H1 (cell line): ENCODE measurements at regions not wholly inside any gene's neighbourhood (a gene's known extent, or its start where the extent isn't known, plus 50 kb on each side); places are given as distances from the start of the nearest gene placed in this dataset.

Source experiments
- CTCF ChIA-PET: fragments of 300-600 bp; sonication (Branson Sonifier 250); formaldehyde crosslinking; loops from one replicate; lab custom pipeline; 2021; ENCODE audit not compliant: partially characterized antibody; lab: Charles Lee
- POLR2A ChIA-PET: fragments of 300-600 bp; sonication (Branson Sonifier 250); formaldehyde crosslinking; loops from one replicate; lab custom pipeline; 2021; ENCODE audit warnings: inconsistent platforms; ENCODE audit not compliant: partially characterized antibody; lab: Charles Lee
- DNase-seq, 2 experiments: peaks; one replicate each; pipeline versions ENCODE4 v3.0.0 to v3.0.0-alpha.2; 2010 to 2022; ENCODE audit warnings: low spot score in 2 of 2, low read depth in 1 of 2, mixed read lengths in 1 of 2
- FAIRE-seq: peaks from 2 replicates; lab custom pipeline; 2011; peaks lifted over from hg19 to GRCh38; lab: Jason Lieb, UNC
- H2AFZ ChIP-seq: 2 replicates; pipeline ENCODE4 v1.8.1; 2012; ENCODE audit warnings: low read length, inconsistent platforms
- H2AK5ac ChIP-seq: 2 replicates; pipeline ENCODE4 v1.6.1; 2013; ENCODE audit warnings: low read depth, low read length
- H2BK120ac ChIP-seq: replicated peaks from 2 replicates; pipeline ENCODE3; 2013; ENCODE audit warnings: low read depth, low read length, inconsistent platforms
- H2BK12ac ChIP-seq: 2 replicates; pipeline ENCODE4 v1.6.1; 2013; ENCODE audit warnings: low read depth, low read length
- H2BK15ac ChIP-seq: 2 replicates; pipeline ENCODE4 v1.6.1; 2013; ENCODE audit warnings: low read length
- H2BK20ac ChIP-seq: 2 replicates; pipeline ENCODE4 v1.6.1; 2013; ENCODE audit warnings: low read length
- H2BK5ac ChIP-seq: 2 replicates; pipeline ENCODE4 v1.6.1; 2013; ENCODE audit warnings: low read depth, low read length
- H3K14ac ChIP-seq: 2 replicates; pipeline ENCODE4 v1.6.1; 2013; ENCODE audit warnings: inconsistent platforms; ENCODE audit not compliant: insufficient read length
- H3K18ac ChIP-seq: 2 replicates; pipeline ENCODE4 v1.6.1; 2013; ENCODE audit warnings: low read length; ENCODE audit errors: extremely low read depth
- H3K23ac ChIP-seq: 2 replicates; pipeline ENCODE4 v1.6.1; 2013; ENCODE audit warnings: inconsistent platforms; ENCODE audit not compliant: insufficient read length
- H3K23me2 ChIP-seq: 2 replicates; pipeline ENCODE4 v1.6.1; 2013; ENCODE audit warnings: low read depth, low read length
- H3K27ac ChIP-seq: 2 replicates; pipeline ENCODE4 v1.6.1; 2011; ENCODE audit warnings: low read depth, low read length, inconsistent platforms
- H3K27me3 ChIP-seq, 4 experiments: replicated peaks in 1 of 4; 1 replicate in 1 of 4; 2 replicates in 3 of 4; pipeline versions ENCODE4 v1.6.1 to v1.8.1; 2011 to 2013; ENCODE audit warnings: low read length in 3 of 4, mild to moderate bottlenecking in 3 of 4, inconsistent platforms in 2 of 4, mixed read lengths in 2 of 4, moderate library complexity in 1 of 4; ENCODE audit not compliant: control insufficient read depth in 3 of 4, insufficient read depth in 3 of 4; ENCODE audit errors: extremely low read depth in 1 of 4
- H3K36me3 ChIP-seq, 4 experiments: 2 replicates each; pipeline versions ENCODE4 v1.6.1 to v1.8.1; 2011 to 2013; ENCODE audit warnings: mild to moderate bottlenecking in 4 of 4, low read length in 3 of 4, moderate library complexity in 2 of 4, control low read depth in 1 of 4, inconsistent platforms in 1 of 4; ENCODE audit not compliant: insufficient read depth in 4 of 4, control insufficient read depth in 2 of 4
- H3K4ac ChIP-seq: replicated peaks from 2 replicates; pipeline ENCODE3; 2013; ENCODE audit warnings: low read length, low read depth, mixed read lengths, inconsistent platforms; ENCODE audit not compliant: insufficient read length
- H3K4me1 ChIP-seq, 4 experiments: replicated peaks in 1 of 4; 1 replicate in 1 of 4; 2 replicates in 3 of 4; pipeline versions ENCODE4 v1.6.1 to v1.8.1; 2011 to 2013; ENCODE audit warnings: low read length in 3 of 4, inconsistent platforms in 2 of 4, mixed read lengths in 1 of 4; ENCODE audit not compliant: insufficient read depth in 4 of 4, control insufficient read depth in 3 of 4
- H3K4me2 ChIP-seq, 2 experiments: 2 replicates each; pipeline versions ENCODE4 v1.6.1 to v1.8.1; 2011 to 2013; ENCODE audit warnings: low read depth in 2 of 2, low read length in 2 of 2, control low read depth in 1 of 2, inconsistent platforms in 1 of 2, mild to moderate bottlenecking in 1 of 2; ENCODE audit not compliant: insufficient read depth in 1 of 2
- H3K4me3 ChIP-seq, 4 experiments: fragments of 200-600, 300-600 bp in 1 of 4; sonication (generic), shearing (Covaris generic), sonication (Bioruptor Twin) in 1 of 4; 2 replicates each; pipeline versions ENCODE4 v1.5.1 to v1.8.1; 2011 to 2016; ENCODE audit warnings: low read length in 4 of 4, low read depth in 3 of 4, control low read depth in 2 of 4, inconsistent platforms in 2 of 4, mild to moderate bottlenecking in 2 of 4, mixed read lengths in 1 of 4, moderate library complexity in 1 of 4; ENCODE audit not compliant: insufficient read depth in 2 of 4; ENCODE audit errors: extremely low read depth in 1 of 4
- H3K56ac ChIP-seq: replicated peaks from 2 replicates; pipeline ENCODE3; 2013; ENCODE audit warnings: low read depth, mild to moderate bottlenecking, mixed read lengths, low read length, inconsistent platforms; ENCODE audit not compliant: insufficient read length
- H3K79me1 ChIP-seq: 2 replicates; pipeline ENCODE4 v1.6.1; 2013; ENCODE audit warnings: low read depth, low read length, control low read depth
- H3K79me2 ChIP-seq, 2 experiments: 2 replicates each; pipeline versions ENCODE4 v1.6.1 to v1.8.1; 2012 to 2013; ENCODE audit warnings: low read length in 2 of 2, mild to moderate bottlenecking in 2 of 2, inconsistent platforms in 1 of 2; ENCODE audit not compliant: insufficient read depth in 2 of 2, control insufficient read depth in 1 of 2
- H3K9ac ChIP-seq, 4 experiments: replicated peaks in 1 of 4; 1 replicate in 1 of 4; 2 replicates in 3 of 4; pipeline versions ENCODE4 v1.6.1 to v1.8.1; 2011 to 2013; ENCODE audit warnings: low read depth in 3 of 4, low read length in 3 of 4, control low read depth in 2 of 4, mild to moderate bottlenecking in 2 of 4, moderate library complexity in 2 of 4, inconsistent platforms in 1 of 4; ENCODE audit errors: extremely low read depth in 1 of 4
- H3K9me3 ChIP-seq, 2 experiments: 2 replicates each; pipeline versions ENCODE4 v1.6.1 to v1.8.1; 2012 to 2013; ENCODE audit warnings: mild to moderate bottlenecking in 2 of 2, moderate library complexity in 2 of 2, control low read depth in 1 of 2, inconsistent platforms in 1 of 2, low read depth in 1 of 2, low read length in 1 of 2, mixed read lengths in 1 of 2; ENCODE audit not compliant: insufficient read depth in 2 of 2
- H4K20me1 ChIP-seq, 2 experiments: replicated peaks in 1 of 2; 2 replicates each; pipeline versions ENCODE3 to v1.8.1; 2011 to 2013; ENCODE audit warnings: inconsistent platforms in 2 of 2, low read length in 2 of 2, mild to moderate bottlenecking in 1 of 2; ENCODE audit not compliant: insufficient read depth in 2 of 2, control insufficient read depth in 1 of 2
- H4K5ac ChIP-seq: 2 replicates; pipeline ENCODE4 v1.6.1; 2013; ENCODE audit warnings: low read length, low read depth, mixed read lengths, inconsistent platforms; ENCODE audit not compliant: insufficient read length
- H4K8ac ChIP-seq: 2 replicates; pipeline ENCODE4 v1.8.0; 2013; ENCODE audit warnings: mild to moderate bottlenecking, moderate library complexity, low read length, inconsistent platforms; ENCODE audit not compliant: insufficient read depth; ENCODE audit errors: extremely low read depth
- H4K91ac ChIP-seq: replicated peaks from 2 replicates; pipeline ENCODE3; 2013; ENCODE audit warnings: low read length, mixed read lengths, inconsistent platforms; ENCODE audit not compliant: insufficient read length
- E2F6 ChIP-seq: IDR thresholded peaks from 2 replicates; pipeline ENCODE4 v1.6.1; 2012; ENCODE audit warnings: inconsistent platforms
- KDM4A ChIP-seq: IDR thresholded peaks from one replicate; pipeline ENCODE4 v1.7.1; 2012; ENCODE audit warnings: low read depth, mild to moderate bottlenecking, moderate library complexity, low read length, inconsistent platforms; ENCODE audit not compliant: severe bottlenecking
- SIRT6 ChIP-seq: IDR thresholded peaks from one replicate; pipeline ENCODE4 v1.7.1; 2012; ENCODE audit warnings: low read length, inconsistent platforms
- WGBS, 2 experiments: shearing (Covaris generic) in 1 of 2; methylation state at CpG; one replicate each; pipeline versions ENCODE4 v1.1.6 to v1.1.7; 2013 to 2015; ENCODE audit warnings: low lambda C conversion rate in 2 of 2, mixed read lengths in 2 of 2, inconsistent platforms in 1 of 2, low coverage in 1 of 2, missing lambda C conversion rate in 1 of 2; ENCODE audit not compliant: insufficient replicate concordance in 2 of 2, insufficient coverage in 1 of 2, insufficient read length in 1 of 2; ENCODE audit errors: extremely low coverage in 1 of 2, missing lambda C conversion rate in 1 of 2; 5-methylcytosine and 5-hydroxymethylcytosine counted together
- TF ChIP-seq, protein P1 (sequence below): IDR thresholded peaks from 2 replicates; pipeline ENCODE4 v1.6.1; 2012; ENCODE audit warnings: low read length, inconsistent platforms

DNA sequence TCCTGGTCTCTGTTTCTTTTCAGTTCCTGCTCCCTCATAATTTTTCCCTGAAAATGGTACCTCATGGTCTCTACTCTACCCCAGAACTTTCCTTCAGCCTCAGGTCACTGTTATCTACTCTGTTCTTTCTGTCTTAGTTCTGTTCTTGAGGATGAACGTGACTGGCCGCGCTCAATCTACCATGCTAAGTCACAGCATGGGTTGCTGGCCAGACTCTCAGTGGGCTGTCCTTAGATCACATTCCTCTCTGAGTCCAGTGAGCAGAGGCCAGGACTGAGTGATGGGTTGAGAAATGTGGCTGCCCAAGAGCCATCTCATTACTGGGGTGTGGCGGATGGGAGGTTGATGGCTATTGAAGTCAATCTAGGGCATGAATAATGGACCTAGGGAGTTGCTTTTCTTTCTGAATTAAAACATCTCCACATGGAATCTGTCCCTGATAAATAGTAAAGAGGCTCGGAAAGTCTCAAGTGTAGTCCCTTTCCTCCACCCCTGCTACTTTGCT is 164.0 kb upstream of the DTNBP1 start:
- H2AFZ ChIP-seq: no peak overlapping the region
- 96% methylated on average over 5 of the region's 5 CpGs; no CpG with 5 or more reads in 1 of the 2 experiments for WGBS, 2 experiments
- no peaks in the 10 kb centered on the region for H3K23me2 ChIP-seq
- no peaks in the 10 kb centered on the region for H3K9me3 ChIP-seq
- CTCF ChIA-PET: interaction anchor here (0.8 to 1.0 kb wide), 2 partner anchors 136 to 379 kb away, joined by 3 to 5 read pairs; no protein-coding TSS in a partner anchor
- no peak overlapping the region for H2BK20ac ChIP-seq
- H3K4ac ChIP-seq: no peak overlapping the region
- H3K79me1 ChIP-seq: no peaks in the 10 kb centered on the region
- POLR2A ChIA-PET: no interaction called here
- no peak overlapping the region for H2BK120ac ChIP-seq
- FAIRE-seq (no peak), DNase-seq (no peak)
- H2AK5ac ChIP-seq: no peak overlapping the region
- no peak overlapping the region for H3K4me2 ChIP-seq
- no peak overlapping the region for H3K23ac ChIP-seq
- no peaks in the 10 kb centered on the region for H3K79me2 ChIP-seq
- H3K9ac ChIP-seq: no peak overlapping the region
- H3K18ac ChIP-seq: no peak overlapping the region
- H2BK15ac ChIP-seq: no peak overlapping the region
- no peak overlapping the region for H3K56ac ChIP-seq
- H3K4me1 ChIP-seq: no peaks in the 10 kb centered on the region
- H3K27ac ChIP-seq: no peak overlapping the region
- no peak overlapping the region for H4K91ac ChIP-seq
- H2BK5ac ChIP-seq: no peak overlapping the region
- no peaks in the 10 kb centered on the region for H3K27me3 ChIP-seq
- no peak overlapping the region for H2BK12ac ChIP-seq
- H3K4me3 ChIP-seq: no peak overlapping the region
- H3K14ac ChIP-seq: no peak overlapping the region
- H4K20me1 ChIP-seq: no peaks in the 10 kb centered on the region
- no peak overlapping the region for H4K8ac ChIP-seq
- H3K36me3 ChIP-seq: no peaks in the 10 kb centered on the region
- H4K5ac ChIP-seq: no peak overlapping the region
- TF ChIP-seq SIRT6 (no peak), KDM4A (no peak), E2F6 (no peak)
- TF ChIP-seq, protein P1, sequence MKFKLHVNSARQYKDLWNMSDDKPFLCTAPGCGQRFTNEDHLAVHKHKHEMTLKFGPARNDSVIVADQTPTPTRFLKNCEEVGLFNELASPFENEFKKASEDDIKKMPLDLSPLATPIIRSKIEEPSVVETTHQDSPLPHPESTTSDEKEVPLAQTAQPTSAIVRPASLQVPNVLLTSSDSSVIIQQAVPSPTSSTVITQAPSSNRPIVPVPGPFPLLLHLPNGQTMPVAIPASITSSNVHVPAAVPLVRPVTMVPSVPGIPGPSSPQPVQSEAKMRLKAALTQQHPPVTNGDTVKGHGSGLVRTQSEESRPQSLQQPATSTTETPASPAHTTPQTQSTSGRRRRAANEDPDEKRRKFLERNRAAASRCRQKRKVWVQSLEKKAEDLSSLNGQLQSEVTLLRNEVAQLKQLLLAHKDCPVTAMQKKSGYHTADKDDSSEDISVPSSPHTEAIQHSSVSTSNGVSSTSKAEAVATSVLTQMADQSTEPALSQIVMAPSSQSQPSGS: no peak
